Stromal cell of bone marrow (primary cell): ENCODE measurements at regions not wholly inside any gene's neighbourhood (a gene's known extent, or its start where the extent isn't known, plus 50 kb on each side); places are given as distances from the start of the nearest gene placed in this dataset.

Experiments
- DNase-seq: peaks from one replicate; pipeline ENCODE4 v3.0.0-alpha.2; 2012; ENCODE audit warnings: low read depth

GRCh38 chrX:46447384-46447783 is 97.8 kb downstream of the ZNF674 start:
- DNase-seq = no peak

- peak; percentile 42 for DNase-seq
Observed at GRCh38 chrX:46446727-46447378, 98.4 kb downstream of the ZNF674 start.

- peak; percentile 69 for DNase-seq
Observed at GRCh38 chrX:46444011-46444410, 101.2 kb downstream of the ZNF674 start.

GRCh38 chrX:46436744-46437143 is 108.5 kb downstream of the ZNF674 start:
- DNase-seq = no peak

- DNase-seq = no peak
Observed at GRCh38 chrX:46433892-46434291, 111.3 kb downstream of the ZNF674 start.

- DNase-seq = peak; percentile 54
Observed at GRCh38 chrX:46408553-46409407, 136.4 kb downstream of the ZNF674 start.

GRCh38 chrX:46407753-46408130 is 137.5 kb downstream of the ZNF674 start:
- peak; percentile 35 for DNase-seq

GRCh38 chrX:46407036-46407752 is 138.0 kb downstream of the ZNF674 start:
- no peak for DNase-seq

GRCh38 chrX:46404774-46405173 is 140.4 kb downstream of the ZNF674 start:
- DNase-seq = no peak

GRCh38 chrX:46400530-46401443 is 144.4 kb downstream of the ZNF674 start:
- no peak for DNase-seq

GRCh38 chrX:46398874-46399273 is 146.3 kb downstream of the ZNF674 start:
- no peak for DNase-seq

- no peak for DNase-seq
Observed at GRCh38 chrX:46398126-46398525, 147.1 kb downstream of the ZNF674 start.

- DNase-seq = no peak
Observed at GRCh38 chrX:46386511-46386910, 158.7 kb downstream of the ZNF674 start.

GRCh38 chrX:46383006-46383405 is 162.2 kb downstream of the ZNF674 start:
- no peak for DNase-seq

GRCh38 chrX:46382595-46382994 is 162.6 kb downstream of the ZNF674 start:
- DNase-seq = no peak

GRCh38 chrX:46381630-46382029 is 163.6 kb downstream of the ZNF674 start:
- DNase-seq = no peak

- DNase-seq = no peak
Observed at GRCh38 chrX:46380148-46380752, 165.0 kb downstream of the ZNF674 start.

- DNase-seq = peak; percentile 51
Observed at GRCh38 chrX:46376246-46376885, 168.9 kb downstream of the ZNF674 start.

- no peak for DNase-seq
Observed at GRCh38 chrX:46375831-46376230, 169.4 kb downstream of the ZNF674 start.

GRCh38 chrX:46374371-46374770 is 170.8 kb downstream of the ZNF674 start:
- no peak for DNase-seq

- no peak for DNase-seq
Observed at GRCh38 chrX:46367491-46367890, 177.7 kb downstream of the ZNF674 start.
